ENCODE measurements at regions not wholly inside any gene's neighbourhood (a gene's known extent, or its start where the extent isn't known, plus 50 kb on each side); places are given as distances from the start of the nearest gene placed in this dataset.

DNA sequence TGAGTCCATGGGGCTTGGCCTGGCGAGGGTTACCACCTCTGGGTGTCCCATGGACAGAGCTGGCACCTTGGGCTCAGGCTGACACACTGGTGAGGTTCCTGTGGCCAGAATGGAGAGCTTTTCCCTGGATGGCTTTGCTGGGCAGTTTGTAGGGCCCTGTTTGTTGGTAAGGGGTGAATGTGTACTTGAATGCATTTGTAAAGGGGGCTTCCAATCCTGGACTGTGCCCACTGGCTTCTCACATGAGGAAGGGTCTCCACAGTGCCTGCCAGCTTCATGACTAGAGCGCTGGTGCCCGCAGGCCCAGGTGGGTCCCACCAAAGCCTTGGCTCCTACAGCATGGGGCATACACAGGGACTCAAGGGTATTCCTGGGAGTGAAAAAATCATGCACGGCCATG, 103.5 kb upstream of the SIX2 start:
- TF ChIP-seq EZH2 (IDR thresholded peaks at IDR 0.05; ENCODE audit: borderline replicate concordance, low read length): no peak
- TF ChIP-seq, protein P1, sequence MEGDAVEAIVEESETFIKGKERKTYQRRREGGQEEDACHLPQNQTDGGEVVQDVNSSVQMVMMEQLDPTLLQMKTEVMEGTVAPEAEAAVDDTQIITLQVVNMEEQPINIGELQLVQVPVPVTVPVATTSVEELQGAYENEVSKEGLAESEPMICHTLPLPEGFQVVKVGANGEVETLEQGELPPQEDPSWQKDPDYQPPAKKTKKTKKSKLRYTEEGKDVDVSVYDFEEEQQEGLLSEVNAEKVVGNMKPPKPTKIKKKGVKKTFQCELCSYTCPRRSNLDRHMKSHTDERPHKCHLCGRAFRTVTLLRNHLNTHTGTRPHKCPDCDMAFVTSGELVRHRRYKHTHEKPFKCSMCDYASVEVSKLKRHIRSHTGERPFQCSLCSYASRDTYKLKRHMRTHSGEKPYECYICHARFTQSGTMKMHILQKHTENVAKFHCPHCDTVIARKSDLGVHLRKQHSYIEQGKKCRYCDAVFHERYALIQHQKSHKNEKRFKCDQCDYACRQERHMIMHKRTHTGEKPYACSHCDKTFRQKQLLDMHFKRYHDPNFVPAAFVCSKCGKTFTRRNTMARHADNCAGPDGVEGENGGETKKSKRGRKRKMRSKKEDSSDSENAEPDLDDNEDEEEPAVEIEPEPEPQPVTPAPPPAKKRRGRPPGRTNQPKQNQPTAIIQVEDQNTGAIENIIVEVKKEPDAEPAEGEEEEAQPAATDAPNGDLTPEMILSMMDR (IDR thresholded peaks at IDR 0.05; ENCODE audit: low read length): no peak

All from OCI-LY1 (cell line).